Transverse colon (tissue), 4 donors: ENCODE measurements at regions not wholly inside any gene's neighbourhood (a gene's known extent, or its start where the extent isn't known, plus 50 kb on each side); places are given as distances from the start of the nearest gene placed in this dataset.

Experiments used
- POLR2A ChIP-seq: fragments of 450-650 bp; IDR thresholded peaks from one replicate; pipeline ENCODE4 v1.6.1; 2016; ENCODE audit warnings: antibody characterized with exemption, mild to moderate bottlenecking, moderate library complexity
- POLR2AphosphoS5 ChIP-seq, 3 donors: sonication (generic); formaldehyde crosslinking; IDR thresholded peaks; one replicate each; pipeline ENCODE4 v1.6.1; 2016; ENCODE audit warnings: antibody characterized with exemption in 3 of 3
- TF ChIP-seq, protein P1 (sequence below), 5 experiments: fragments of 200-600 bp in 3 of 5; fragments of 450-650 bp in 2 of 5; sonication (generic) in 3 of 5; IDR thresholded peaks; 1 replicate in 2 of 5; 2 replicates in 3 of 5; pipeline ENCODE4 v1.5.1; 2016 to 2017; ENCODE audit warnings: antibody characterized with exemption in 5 of 5, inconsistent platforms in 3 of 5, mild to moderate bottlenecking in 2 of 5, moderate library complexity in 1 of 5

DNA sequence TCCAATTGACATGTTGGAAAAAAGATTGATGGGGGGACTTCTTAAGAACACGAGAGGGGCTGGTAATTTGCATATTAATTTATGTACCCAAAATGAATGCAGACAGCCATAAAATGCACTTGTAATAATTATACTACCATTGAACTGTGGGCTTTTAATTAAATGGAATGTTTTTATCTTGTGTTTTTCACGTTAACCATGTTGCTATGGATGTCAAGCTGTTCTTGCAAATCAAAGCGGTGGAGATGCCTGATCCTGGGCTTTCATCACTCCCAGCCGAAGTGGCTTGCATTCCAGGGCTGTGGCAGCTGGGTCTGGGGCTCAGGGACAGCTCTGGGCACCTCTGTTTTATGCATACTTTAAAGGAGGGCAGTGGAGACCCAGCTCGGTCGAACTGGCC is 179.4 kb upstream of the TMTC4 start:
- TF ChIP-seq POLR2A (no peak), POLR2AphosphoS5 (IDR thresholded peaks at IDR 0.05) (no peak)
- TF ChIP-seq, protein P1, sequence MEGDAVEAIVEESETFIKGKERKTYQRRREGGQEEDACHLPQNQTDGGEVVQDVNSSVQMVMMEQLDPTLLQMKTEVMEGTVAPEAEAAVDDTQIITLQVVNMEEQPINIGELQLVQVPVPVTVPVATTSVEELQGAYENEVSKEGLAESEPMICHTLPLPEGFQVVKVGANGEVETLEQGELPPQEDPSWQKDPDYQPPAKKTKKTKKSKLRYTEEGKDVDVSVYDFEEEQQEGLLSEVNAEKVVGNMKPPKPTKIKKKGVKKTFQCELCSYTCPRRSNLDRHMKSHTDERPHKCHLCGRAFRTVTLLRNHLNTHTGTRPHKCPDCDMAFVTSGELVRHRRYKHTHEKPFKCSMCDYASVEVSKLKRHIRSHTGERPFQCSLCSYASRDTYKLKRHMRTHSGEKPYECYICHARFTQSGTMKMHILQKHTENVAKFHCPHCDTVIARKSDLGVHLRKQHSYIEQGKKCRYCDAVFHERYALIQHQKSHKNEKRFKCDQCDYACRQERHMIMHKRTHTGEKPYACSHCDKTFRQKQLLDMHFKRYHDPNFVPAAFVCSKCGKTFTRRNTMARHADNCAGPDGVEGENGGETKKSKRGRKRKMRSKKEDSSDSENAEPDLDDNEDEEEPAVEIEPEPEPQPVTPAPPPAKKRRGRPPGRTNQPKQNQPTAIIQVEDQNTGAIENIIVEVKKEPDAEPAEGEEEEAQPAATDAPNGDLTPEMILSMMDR (IDR thresholded peaks at IDR 0.05) = no peak
